MCF 10A (cell line): ENCODE measurements at regions not wholly inside any gene's neighbourhood (a gene's known extent, or its start where the extent isn't known, plus 50 kb on each side); places are given as distances from the start of the nearest gene placed in this dataset.

Source experiments
- BruUV-seq: library from RNA; stranded (reverse); fragments of 400-500 nt; replicated peaks from 2 replicates; lab custom pipeline; 2021; lab: Mats Ljungman, UMichigan
- CTCF ChIA-PET: fragments of 300-600 bp; sonication (Branson Sonifier 250); formaldehyde crosslinking; extraction: SDS; loops from one replicate; lab custom pipeline; 2021; ENCODE audit warnings: antibody characterized with exemption, inconsistent platforms; lab: Yijun Ruan, JAX
- POLR2A ChIA-PET: fragments of 300-600, 350-650 bp; sonication (Branson Sonifier 250); formaldehyde crosslinking; extraction: SDS; loops from one replicate; lab custom pipeline; 2020; ENCODE audit warnings: antibody characterized with exemption, inconsistent platforms; lab: Yijun Ruan, JAX
- DNase-seq: peaks from one replicate; pipeline ENCODE4 v3.0.0-alpha.2; 2018; ENCODE audit not compliant: unreplicated experiment
- H3K27ac Mint-ChIP-seq: one replicate; pipeline ENCODE4 v1.8.0; 2022; ENCODE audit warnings: mild to moderate bottlenecking, low read depth, mixed read lengths; ENCODE audit not compliant: unreplicated experiment
- H3K27me3 Mint-ChIP-seq: one replicate; pipeline ENCODE4 v1.8.0; 2022; ENCODE audit warnings: mixed read lengths; ENCODE audit not compliant: insufficient read depth, unreplicated experiment
- H3K36me3 Mint-ChIP-seq: one replicate; pipeline ENCODE4 v1.8.0; 2022; ENCODE audit warnings: mild to moderate bottlenecking, moderate library complexity, mixed read lengths; ENCODE audit not compliant: insufficient read depth, unreplicated experiment
- H3K4me1 Mint-ChIP-seq: one replicate; pipeline ENCODE4 v1.8.0; 2022; ENCODE audit warnings: mixed read lengths; ENCODE audit not compliant: insufficient read depth, unreplicated experiment
- H3K4me3 Mint-ChIP-seq: one replicate; pipeline ENCODE4 v1.8.0; 2022; ENCODE audit warnings: mild to moderate bottlenecking, moderate library complexity, mixed read lengths; ENCODE audit not compliant: unreplicated experiment
- H3K9me3 Mint-ChIP-seq: one replicate; pipeline ENCODE4 v1.8.0; 2022; ENCODE audit warnings: mixed read lengths; ENCODE audit not compliant: unreplicated experiment
- intact Hi-C: fragments of 100-400 bp; cut with micrococcal nuclease; formaldehyde crosslinking; loops from 2 replicates; pipeline ENCODE4 v1.14.1; 2022
- TF ChIP-seq, protein P1 (sequence below): fragments of 200-600 bp; IDR thresholded peaks from one replicate; pipeline ENCODE4 v1.8.0; 2022; ENCODE audit warnings: antibody characterized with exemption, mild to moderate bottlenecking; ENCODE audit not compliant: unreplicated experiment

DNA sequence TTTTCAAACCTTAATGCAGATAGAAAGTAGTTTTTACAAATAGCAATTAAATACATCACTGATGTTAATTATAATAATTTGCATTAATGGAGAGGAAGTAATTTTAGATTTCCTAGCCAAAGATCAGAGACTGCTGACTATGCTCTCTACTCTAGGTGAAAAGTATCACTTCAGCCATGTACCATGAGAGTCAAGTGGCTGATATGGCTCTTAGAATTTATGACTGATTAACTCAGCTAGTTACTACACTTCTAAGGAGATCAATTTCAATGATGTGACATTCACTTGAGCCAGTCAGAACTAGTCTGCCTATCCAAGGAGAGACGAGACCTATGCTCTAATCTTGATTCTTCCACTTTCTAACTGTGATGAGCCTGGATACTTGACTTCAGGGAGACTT, 405.7 kb upstream of the RORA start:
- no TSS peak for BruUV-seq
- CTCF ChIA-PET: interaction anchor here (1.2 to 1.5 kb wide), 2 partner anchors 13 kb away, joined by 3 to 5 read pairs; no protein-coding TSS in a partner anchor
- H3K27me3 Mint-ChIP-seq: no peaks in the 10 kb centered on the region

DNA sequence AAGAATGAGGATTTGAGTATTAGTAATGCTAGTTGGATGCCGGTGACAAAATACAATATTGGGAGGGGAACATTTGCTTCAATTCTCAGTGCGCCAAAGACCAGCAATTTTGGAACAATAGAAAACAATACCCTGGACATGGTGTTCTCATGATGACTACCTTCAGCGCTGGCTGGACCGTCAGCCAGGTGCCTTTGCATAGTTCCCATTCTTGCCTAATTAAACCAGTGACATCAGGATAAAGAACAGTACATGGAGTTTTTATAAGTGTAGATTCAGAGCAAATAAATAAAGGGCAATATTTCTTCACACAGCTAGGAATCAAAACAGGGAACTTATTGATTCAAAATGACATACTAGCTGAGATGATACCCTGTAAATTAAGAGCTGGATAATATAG, 404.8 kb upstream of the RORA start:
- Mint-ChIP-seq H3K4me3 (no peak overlapping the region), H3K4me1 (no peaks in the 10 kb centered on the region), H3K27me3 (no peaks in the 10 kb centered on the region), H3K9me3 (no peaks in the 10 kb centered on the region), H3K36me3 (no peaks in the 10 kb centered on the region), H3K27ac (no peak overlapping the region)
- POLR2A ChIA-PET: no interaction called here
- BruUV-seq: no TSS peak
- CTCF ChIA-PET: interaction anchor here (0.6 to 1.5 kb wide), 6 partner anchors 12 to 465 kb away, joined by 3 to 5 read pairs (median 4); no protein-coding TSS in a partner anchor
- intact Hi-C loops: no loop called here
- DNase-seq: no peak
- TF ChIP-seq, protein P1, sequence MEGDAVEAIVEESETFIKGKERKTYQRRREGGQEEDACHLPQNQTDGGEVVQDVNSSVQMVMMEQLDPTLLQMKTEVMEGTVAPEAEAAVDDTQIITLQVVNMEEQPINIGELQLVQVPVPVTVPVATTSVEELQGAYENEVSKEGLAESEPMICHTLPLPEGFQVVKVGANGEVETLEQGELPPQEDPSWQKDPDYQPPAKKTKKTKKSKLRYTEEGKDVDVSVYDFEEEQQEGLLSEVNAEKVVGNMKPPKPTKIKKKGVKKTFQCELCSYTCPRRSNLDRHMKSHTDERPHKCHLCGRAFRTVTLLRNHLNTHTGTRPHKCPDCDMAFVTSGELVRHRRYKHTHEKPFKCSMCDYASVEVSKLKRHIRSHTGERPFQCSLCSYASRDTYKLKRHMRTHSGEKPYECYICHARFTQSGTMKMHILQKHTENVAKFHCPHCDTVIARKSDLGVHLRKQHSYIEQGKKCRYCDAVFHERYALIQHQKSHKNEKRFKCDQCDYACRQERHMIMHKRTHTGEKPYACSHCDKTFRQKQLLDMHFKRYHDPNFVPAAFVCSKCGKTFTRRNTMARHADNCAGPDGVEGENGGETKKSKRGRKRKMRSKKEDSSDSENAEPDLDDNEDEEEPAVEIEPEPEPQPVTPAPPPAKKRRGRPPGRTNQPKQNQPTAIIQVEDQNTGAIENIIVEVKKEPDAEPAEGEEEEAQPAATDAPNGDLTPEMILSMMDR: no peak

More for the DNA sequence above, 405.7 kb upstream of the RORA start:
- intact Hi-C loops: no loop called here
- no peak for DNase-seq
- H3K9me3 Mint-ChIP-seq: no peaks in the 10 kb centered on the region
- H3K4me3 Mint-ChIP-seq: no peak overlapping the region
- no peak overlapping the region for H3K27ac Mint-ChIP-seq
- no peaks in the 10 kb centered on the region for H3K4me1 Mint-ChIP-seq
- TF ChIP-seq, protein P1: no peak
- no peaks in the 10 kb centered on the region for H3K36me3 Mint-ChIP-seq
- POLR2A ChIA-PET: interaction anchor here (0.6 kb wide), 1 partner anchor 424 kb away, joined by 3 read pairs; no protein-coding TSS in a partner anchor

- intact Hi-C loops: no loop called here
- no peaks in the 10 kb centered on the region for H3K36me3 Mint-ChIP-seq
- no peak for DNase-seq
- H3K27ac Mint-ChIP-seq: no peak overlapping the region
- CTCF ChIA-PET: no interaction called here
- H3K4me3 Mint-ChIP-seq: no peak overlapping the region
- BruUV-seq: no TSS peak
- H3K9me3 Mint-ChIP-seq: no peaks in the 10 kb centered on the region
- no peaks in the 10 kb centered on the region for H3K27me3 Mint-ChIP-seq
- no peaks in the 10 kb centered on the region for H3K4me1 Mint-ChIP-seq
- POLR2A ChIA-PET: no interaction called here
- TF ChIP-seq, protein P1: no peak
These were observed 400.2 kb upstream of the RORA start for GRCh38 chr15:61629269-61629668.

GRCh38 chr15:61624950-61625349, 395.8 kb upstream of the RORA start:
- CTCF ChIA-PET: interaction anchor here (1.0 kb wide), 2 partner anchors 209 to 395 kb away, joined by 3 to 4 read pairs; no protein-coding TSS in a partner anchor
- H3K27ac Mint-ChIP-seq: no peak overlapping the region
- BruUV-seq: no TSS peak
- no peak for DNase-seq
- POLR2A ChIA-PET: interaction anchor here (0.6 kb wide), 1 partner anchor 116 kb away, joined by 3 read pairs; no protein-coding TSS in a partner anchor
- H3K27me3 Mint-ChIP-seq: no peaks in the 10 kb centered on the region
- H3K9me3 Mint-ChIP-seq: no peaks in the 10 kb centered on the region
- TF ChIP-seq, protein P1: no peak
- H3K4me3 Mint-ChIP-seq: no peak overlapping the region
- intact Hi-C loops: loop anchor here (5.0 kb wide), 1 partner anchor 1038 kb away; no protein-coding TSS in a partner anchor
- H3K36me3 Mint-ChIP-seq: no peaks in the 10 kb centered on the region
- no peaks in the 10 kb centered on the region for H3K4me1 Mint-ChIP-seq
